ENCODE measurements at regions not wholly inside any gene's neighbourhood (a gene's known extent, or its start where the extent isn't known, plus 50 kb on each side); places are given as distances from the start of the nearest gene placed in this dataset.

DNA sequence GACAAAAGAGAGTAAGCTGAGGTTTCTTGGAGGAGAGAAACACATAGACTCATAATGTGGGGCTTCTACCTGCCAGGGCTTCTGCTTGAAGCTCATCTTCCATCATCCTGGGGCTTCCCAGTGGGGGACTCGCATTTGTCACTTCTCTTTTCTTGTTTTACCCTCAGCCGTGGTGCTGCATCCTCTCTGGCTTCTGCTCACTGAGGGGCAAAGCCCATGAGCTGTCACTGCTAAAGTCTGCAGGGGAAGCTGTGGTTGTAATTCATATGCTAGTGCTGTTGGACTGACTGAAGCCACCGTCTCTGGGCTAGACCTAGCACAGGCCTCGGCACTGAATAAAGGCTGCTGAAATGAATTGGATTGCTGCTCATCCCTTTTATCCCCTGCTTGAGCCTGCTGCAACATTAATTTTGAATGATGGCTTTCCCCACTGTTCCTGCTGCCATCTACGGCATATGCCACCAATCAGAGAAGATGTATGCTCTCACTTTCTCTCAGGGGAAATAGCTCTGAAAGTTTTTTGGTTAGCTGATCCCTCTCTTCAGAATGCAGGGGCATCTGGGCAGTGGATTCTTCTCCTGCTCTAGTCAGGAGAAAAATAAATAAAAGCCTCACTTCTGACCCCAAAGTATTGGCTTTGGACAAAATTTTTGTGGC lies 568.4 kb upstream of the MAP3K7 start:
- H3K4me1 ChIP-seq: no peaks in the 10 kb centered on the region
- intact Hi-C loops (cut with DNase I): no loop called here

DNA sequence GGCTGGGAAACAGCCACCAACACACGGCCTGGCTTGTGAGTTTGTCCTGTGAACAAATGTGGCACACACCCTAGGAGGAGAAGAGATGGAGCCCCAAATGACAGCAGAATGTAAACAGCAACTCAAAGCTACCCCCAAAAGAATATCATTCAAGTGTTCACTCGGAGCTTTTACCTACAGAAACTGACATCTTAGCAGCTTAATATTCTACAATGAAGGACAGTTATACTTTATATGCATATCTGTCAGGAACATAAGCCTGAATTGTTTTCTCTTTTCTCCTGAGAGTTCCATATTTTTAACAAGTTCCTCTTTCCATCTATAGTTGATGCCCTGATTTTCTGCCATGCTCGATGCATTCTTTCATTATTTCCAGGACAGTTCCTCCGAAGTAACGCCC lies 566.0 kb upstream of the MAP3K7 start:
- TF ChIP-seq, protein P1, sequence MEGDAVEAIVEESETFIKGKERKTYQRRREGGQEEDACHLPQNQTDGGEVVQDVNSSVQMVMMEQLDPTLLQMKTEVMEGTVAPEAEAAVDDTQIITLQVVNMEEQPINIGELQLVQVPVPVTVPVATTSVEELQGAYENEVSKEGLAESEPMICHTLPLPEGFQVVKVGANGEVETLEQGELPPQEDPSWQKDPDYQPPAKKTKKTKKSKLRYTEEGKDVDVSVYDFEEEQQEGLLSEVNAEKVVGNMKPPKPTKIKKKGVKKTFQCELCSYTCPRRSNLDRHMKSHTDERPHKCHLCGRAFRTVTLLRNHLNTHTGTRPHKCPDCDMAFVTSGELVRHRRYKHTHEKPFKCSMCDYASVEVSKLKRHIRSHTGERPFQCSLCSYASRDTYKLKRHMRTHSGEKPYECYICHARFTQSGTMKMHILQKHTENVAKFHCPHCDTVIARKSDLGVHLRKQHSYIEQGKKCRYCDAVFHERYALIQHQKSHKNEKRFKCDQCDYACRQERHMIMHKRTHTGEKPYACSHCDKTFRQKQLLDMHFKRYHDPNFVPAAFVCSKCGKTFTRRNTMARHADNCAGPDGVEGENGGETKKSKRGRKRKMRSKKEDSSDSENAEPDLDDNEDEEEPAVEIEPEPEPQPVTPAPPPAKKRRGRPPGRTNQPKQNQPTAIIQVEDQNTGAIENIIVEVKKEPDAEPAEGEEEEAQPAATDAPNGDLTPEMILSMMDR (IDR thresholded peaks at IDR 0.05): no peak
- intact Hi-C loops (cut with DNase I): no loop called here
- no peak overlapping the region for H3K4me3 ChIP-seq
- H3K27ac ChIP-seq: no peak overlapping the region
- H3K4me1 ChIP-seq: no peaks in the 10 kb centered on the region
- H3K27me3 ChIP-seq: no peaks in the 10 kb centered on the region
- no peaks in the 10 kb centered on the region for H3K36me3 ChIP-seq
- no peak for DNase-seq (ENCODE audit: low spot score in 2 of 2)
- no peaks in the 10 kb centered on the region for H3K9me3 ChIP-seq

More for the DNA sequence above, 568.4 kb upstream of the MAP3K7 start:
- TF ChIP-seq, protein P1 (IDR thresholded peaks at IDR 0.05): no peak
- no peaks in the 10 kb centered on the region for H3K27me3 ChIP-seq
- H3K27ac ChIP-seq: no peak overlapping the region
- DNase-seq (ENCODE audit: low spot score in 2 of 2): no peak
- no peaks in the 10 kb centered on the region for H3K9me3 ChIP-seq
- H3K36me3 ChIP-seq: no peaks in the 10 kb centered on the region
- H3K4me3 ChIP-seq: no peak overlapping the region

DNA sequence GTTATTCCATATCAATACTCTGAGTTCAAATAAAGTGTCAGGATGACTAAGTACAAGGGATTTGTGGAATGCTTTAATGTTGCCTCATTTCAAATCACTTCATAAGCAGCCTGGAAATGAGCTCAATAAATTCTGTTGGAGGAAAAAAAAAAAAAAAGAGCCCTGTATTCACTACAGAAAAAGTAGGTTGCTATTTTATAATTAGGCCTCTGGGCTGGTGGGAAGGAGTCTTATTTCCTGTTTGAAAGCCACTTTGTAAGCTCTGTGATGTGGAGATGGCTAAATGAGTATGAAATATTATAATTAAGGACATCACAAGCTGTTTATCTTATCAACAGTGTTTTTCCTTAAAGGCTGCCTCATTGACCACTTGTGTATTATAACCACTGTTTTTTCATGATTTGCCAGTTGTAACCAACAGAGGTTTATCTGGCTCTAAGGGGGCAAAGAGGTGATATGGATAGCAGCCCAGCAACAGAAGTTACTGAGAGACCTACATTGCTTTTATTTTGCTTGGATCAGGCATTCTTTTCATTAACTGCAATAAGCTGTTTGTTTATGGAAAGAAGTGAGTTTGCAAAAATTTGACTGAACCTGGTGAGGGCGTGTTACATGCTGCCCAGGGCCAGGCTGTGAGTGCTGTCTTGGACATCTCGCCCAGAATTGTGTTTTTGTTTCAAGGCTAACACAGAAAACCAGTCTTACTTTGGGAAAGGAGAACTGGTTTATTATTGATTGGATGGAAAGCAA lies 563.3 kb upstream of the MAP3K7 start:
- Histone ChIP-seq H3K9me3 (no peaks in the 10 kb centered on the region), H3K27ac (no peak overlapping the region), H3K36me3 (no peaks in the 10 kb centered on the region), H3K4me3 (no peak overlapping the region), H3K27me3 (no peaks in the 10 kb centered on the region), H3K4me1 (no peaks in the 10 kb centered on the region)
- DNase-seq (ENCODE audit: low spot score in 2 of 2): no peak
- intact Hi-C loops (cut with DNase I): no loop called here
- TF ChIP-seq, protein P1 (IDR thresholded peaks at IDR 0.05): no peak

DNA sequence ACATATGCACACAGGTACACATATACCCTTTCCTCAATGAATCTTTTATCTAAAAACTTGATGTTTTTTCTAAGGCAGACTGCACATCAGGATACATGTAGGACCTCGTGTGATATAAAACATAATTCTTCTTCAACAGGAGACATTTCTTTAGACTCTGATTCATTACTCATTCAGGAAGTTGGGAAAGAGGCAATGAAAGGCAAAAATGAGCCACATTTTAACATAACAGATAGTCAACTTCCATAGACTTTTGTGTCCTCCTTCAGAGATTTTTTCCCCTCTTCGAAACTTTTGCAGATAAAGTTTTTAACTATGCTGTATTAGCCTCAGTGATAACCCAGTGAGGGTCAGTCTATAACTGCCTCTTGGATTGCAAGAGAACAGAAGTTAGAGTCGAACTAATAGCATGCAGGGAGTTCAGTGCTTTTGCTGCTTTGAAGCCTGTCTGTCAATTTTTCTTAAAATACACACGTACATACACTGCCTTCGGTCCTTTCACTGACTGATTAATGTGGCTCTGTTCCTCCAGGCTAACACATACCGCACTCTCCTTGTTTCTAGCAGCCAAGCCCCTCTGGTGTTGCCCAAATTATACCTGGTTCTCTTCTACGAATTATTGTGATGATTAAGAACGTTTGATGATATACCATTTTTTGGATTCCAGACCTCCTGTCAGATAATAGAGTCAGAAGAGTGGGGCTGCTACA lies 562.5 kb upstream of the MAP3K7 start:
- intact Hi-C loops (cut with DNase I): no loop called here
- DNase-seq (ENCODE audit: low spot score in 2 of 2): no peak
- no peaks in the 10 kb centered on the region for H3K36me3 ChIP-seq
- no peaks in the 10 kb centered on the region for H3K4me1 ChIP-seq
- no peaks in the 10 kb centered on the region for H3K9me3 ChIP-seq
- TF ChIP-seq, protein P1 (IDR thresholded peaks at IDR 0.05): no peak
- H3K27ac ChIP-seq: no peak overlapping the region
- no peak overlapping the region for H3K4me3 ChIP-seq
- no peaks in the 10 kb centered on the region for H3K27me3 ChIP-seq

DNA sequence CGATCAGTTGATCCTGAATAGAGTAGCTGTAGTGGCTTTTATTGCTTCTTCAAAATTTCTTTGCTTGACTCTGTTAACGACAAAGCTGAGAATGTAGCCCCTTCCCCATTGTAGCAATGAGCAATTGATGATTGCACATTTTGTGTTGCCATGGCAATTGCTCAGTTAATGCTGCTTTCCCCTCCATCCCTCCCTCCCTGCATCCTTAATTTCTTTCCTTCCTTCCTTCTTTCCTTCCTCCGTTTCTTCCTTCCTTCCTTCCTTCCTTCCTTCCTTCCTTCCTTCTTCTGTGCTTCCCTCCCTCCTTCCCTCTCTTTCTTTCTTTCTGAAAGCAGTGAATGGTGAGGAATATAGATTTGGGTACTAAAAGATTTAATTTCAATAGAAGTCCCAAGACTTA lies 557.3 kb upstream of the MAP3K7 start:
- H3K4me1 ChIP-seq: no peaks in the 10 kb centered on the region
- no peaks in the 10 kb centered on the region for H3K36me3 ChIP-seq
- DNase-seq (ENCODE audit: low spot score in 2 of 2): no peak
- no peak overlapping the region for H3K27ac ChIP-seq
- TF ChIP-seq, protein P1 (IDR thresholded peaks at IDR 0.05): no peak
- intact Hi-C loops (cut with DNase I): no loop called here
- no peaks in the 10 kb centered on the region for H3K27me3 ChIP-seq
- no peaks in the 10 kb centered on the region for H3K9me3 ChIP-seq
- H3K4me3 ChIP-seq: no peak overlapping the region
